SJCRH30 (cell line): ENCODE measurements at regions not wholly inside any gene's neighbourhood (a gene's known extent, or its start where the extent isn't known, plus 50 kb on each side); places are given as distances from the start of the nearest gene placed in this dataset.
A peak's percentile ranks its signal among the peaks of the same experiment; 100 is the strongest.
"Not testable (repeated sequence)": the region's sequence is repeated elsewhere in the genome, so short reads cannot be mapped to it uniquely, and the experiment has no call there.

ENCODE experiments used
- DNase-seq, 2 experiments: peaks; one replicate each; pipeline ENCODE4 v3.0.0-alpha.2; 2015 to 2020
- H3K27ac ChIP-seq: fragments of 250-450 bp; sonication (Bioruptor Pico); 2 replicates; pipeline ENCODE4 v1.5.1; 2020; ENCODE audit warnings: mild to moderate bottlenecking, moderate library complexity
- H3K27me3 ChIP-seq: fragments of 250-450 bp; sonication (Bioruptor Pico); 2 replicates; pipeline ENCODE4 v1.5.1; 2020; ENCODE audit warnings: mild to moderate bottlenecking, moderate library complexity
- H3K36me3 ChIP-seq: fragments of 250-450 bp; sonication (Bioruptor Pico); 2 replicates; pipeline ENCODE4 v1.5.1; 2020; ENCODE audit warnings: mild to moderate bottlenecking, moderate library complexity
- H3K4me1 ChIP-seq: fragments of 250-450 bp; sonication (Bioruptor Pico); 2 replicates; pipeline ENCODE4 v1.5.1; 2020; ENCODE audit warnings: mild to moderate bottlenecking, moderate library complexity
- H3K4me3 ChIP-seq: fragments of 250-450 bp; sonication (Bioruptor Pico); 2 replicates; pipeline ENCODE4 v1.5.1; 2020; ENCODE audit warnings: mild to moderate bottlenecking, moderate library complexity
- H3K9me3 ChIP-seq: fragments of 250-450 bp; sonication (Bioruptor Pico); replicated peaks from 2 replicates; pipeline ENCODE4 v1.5.1; 2020; ENCODE audit warnings: mild to moderate bottlenecking, moderate library complexity

DNA sequence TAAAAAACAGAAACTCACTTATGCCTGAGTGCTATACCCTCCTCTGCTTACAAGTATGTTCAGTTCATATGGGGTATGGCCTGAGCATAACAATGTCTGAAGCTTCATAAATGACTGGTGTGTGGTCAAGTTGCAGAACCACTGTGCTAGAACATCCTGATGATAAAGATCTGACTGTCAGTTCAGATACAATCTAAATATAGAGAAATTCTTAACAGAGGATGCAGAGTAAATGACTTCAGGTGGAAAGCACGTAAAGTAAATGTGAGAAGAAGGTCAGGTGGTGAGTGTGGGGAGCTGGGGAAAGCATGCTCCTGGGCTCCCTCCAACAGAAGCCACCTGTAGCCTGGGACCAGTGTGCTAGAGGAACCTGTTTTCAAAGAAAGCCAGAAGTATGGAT is 926.2 kb downstream of the TSN start:
- Histone ChIP-seq H3K27ac (no peak overlapping the region), H3K4me1 (no peaks in the 10 kb centered on the region), H3K9me3 (no peaks in the 10 kb centered on the region), H3K36me3 (no peaks in the 10 kb centered on the region), H3K4me3 (no peak overlapping the region), H3K27me3 (no peaks in the 10 kb centered on the region)
- no peak for DNase-seq

DNA sequence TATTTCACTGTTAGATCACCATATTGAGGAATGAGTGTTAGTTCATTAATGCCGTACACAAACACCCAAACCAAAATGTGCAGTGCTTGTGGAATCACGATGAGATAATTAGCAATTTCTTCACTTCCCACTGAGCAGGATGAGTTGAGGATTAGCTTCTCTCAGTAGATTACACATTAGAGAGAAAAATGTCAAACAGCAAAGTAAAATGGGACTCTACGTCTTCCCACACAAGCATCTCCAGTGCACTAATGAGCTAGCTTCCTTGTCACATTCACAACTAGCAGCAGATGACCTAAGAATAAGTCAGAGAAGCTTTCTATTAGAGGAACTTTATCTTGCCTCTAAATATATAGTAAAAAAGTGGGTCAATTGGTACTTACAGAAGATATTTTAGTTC is 926.9 kb downstream of the TSN start:
- Histone ChIP-seq H3K4me1 (no peaks in the 10 kb centered on the region), H3K27ac (no peak overlapping the region), H3K27me3 (no peaks in the 10 kb centered on the region), H3K4me3 (no peak overlapping the region), H3K9me3 (no peaks in the 10 kb centered on the region), H3K36me3 (no peaks in the 10 kb centered on the region)
- DNase-seq, result no peak

DNA sequence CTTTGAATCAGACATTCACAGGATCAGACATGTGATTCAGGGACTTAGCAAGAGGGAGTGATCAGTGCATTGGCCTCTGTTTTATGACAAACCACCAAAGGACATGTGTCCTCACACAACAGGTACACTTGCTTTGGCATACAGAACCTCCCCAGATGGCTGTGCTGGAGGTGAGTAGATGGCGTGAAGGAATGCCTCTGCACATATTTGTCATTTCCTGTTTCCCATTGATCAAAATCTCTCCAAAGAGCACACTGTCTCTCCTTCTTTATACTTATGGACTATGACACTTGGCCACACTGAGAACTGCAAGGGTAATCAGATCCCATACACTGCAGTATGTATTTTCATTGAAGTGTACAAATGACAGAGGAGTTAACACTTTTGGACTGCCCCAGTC is 927.6 kb downstream of the TSN start:
- Histone ChIP-seq H3K27me3 (no peaks in the 10 kb centered on the region), H3K4me1 (no peaks in the 10 kb centered on the region)
- DNase-seq, result no peak

DNA sequence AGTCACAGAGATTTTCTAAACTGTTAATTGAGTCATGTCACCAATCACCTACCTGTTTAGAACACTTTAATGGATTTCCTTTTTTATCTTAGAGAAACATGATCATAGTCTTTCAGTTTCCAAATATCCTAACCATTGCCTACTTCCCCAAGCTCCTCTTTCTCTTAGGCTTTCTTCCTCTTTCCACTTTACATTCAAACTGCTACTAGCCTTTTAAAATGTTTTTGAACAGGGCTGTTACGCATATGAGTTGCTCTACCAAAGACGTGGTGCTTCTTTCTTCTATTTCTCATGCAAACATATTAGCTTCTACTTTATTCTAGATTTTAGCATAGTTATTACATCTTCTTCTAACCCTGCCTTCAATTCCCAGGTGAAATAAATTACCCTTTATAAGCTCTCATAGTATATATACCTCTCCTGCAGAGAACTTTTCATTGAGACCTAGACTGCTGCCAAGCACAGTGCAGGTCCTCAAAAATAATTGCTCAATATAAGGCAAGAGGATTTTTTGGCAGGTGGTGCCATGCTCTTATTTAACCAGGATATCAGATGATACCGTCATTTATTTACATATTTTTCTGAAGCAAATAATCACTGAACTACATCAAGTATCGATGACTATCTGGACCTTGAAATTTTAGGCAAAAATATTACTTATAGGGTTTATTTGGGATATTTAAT is 937.1 kb downstream of the TSN start:
- DNase-seq, result no peak

More for the DNA sequence above, 927.6 kb downstream of the TSN start:
- Histone ChIP-seq H3K27ac (no peak overlapping the region), H3K9me3 (no peaks in the 10 kb centered on the region), H3K36me3 (no peaks in the 10 kb centered on the region), H3K4me3 (no peak overlapping the region)

DNA sequence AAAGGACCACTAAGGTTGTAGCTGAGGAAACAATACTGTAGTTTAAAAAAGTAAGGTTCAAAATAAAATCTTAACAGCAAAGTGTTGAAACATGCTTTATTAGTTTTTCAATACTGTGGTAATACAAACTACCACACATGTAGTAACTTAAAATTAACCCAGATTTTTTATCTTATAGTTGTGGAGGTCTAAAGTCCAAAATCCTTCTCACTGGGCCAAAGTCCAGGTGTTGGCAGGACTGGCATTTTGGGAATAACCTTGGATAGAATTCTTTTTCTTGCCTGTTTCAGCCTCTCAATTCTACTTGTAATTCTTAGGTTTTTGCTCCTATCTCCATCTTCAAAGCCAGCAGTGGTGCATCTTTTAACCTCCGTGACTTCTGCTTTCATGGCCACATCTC is 942.0 kb downstream of the TSN start:
- Histone ChIP-seq H3K27me3 (no peaks in the 10 kb centered on the region), H3K9me3 (no peaks in the 10 kb centered on the region), H3K27ac (no peak overlapping the region), H3K4me3 (no peak overlapping the region), H3K36me3 (no peaks in the 10 kb centered on the region), H3K4me1 (no peaks in the 10 kb centered on the region)
- no peak for DNase-seq

More for the DNA sequence above, 937.1 kb downstream of the TSN start:
- no peaks in the 10 kb centered on the region for H3K9me3 ChIP-seq
- no peak overlapping the region for H3K4me3 ChIP-seq
- no peak overlapping the region for H3K27ac ChIP-seq
- no peaks in the 10 kb centered on the region for H3K36me3 ChIP-seq
- no peaks in the 10 kb centered on the region for H3K4me1 ChIP-seq
- no peaks in the 10 kb centered on the region for H3K27me3 ChIP-seq

DNA sequence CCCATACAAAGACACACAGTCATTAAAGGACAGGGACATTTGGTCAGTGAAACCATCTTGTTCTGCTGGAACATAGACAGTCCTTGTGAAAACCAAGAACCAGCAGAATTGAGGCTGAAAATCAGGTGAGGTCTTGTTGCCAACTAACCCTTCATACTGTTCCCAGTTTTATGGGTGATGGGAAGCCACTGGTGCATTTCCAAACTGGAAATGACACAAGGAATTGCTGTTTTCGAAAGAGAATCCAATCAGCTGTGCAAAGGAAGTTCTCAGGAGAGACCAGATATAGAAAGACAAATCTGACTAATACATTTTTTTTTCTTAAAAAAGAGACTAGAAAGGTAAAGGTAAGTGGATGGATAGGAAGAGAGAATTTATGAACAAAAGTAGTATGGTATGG is 948.2 kb downstream of the TSN start:
- H3K4me3 ChIP-seq, result no peak overlapping the region
- H3K4me1 ChIP-seq, result no peaks in the 10 kb centered on the region
- no peaks in the 10 kb centered on the region for H3K27me3 ChIP-seq
- no peak overlapping the region for H3K27ac ChIP-seq
- no peaks in the 10 kb centered on the region for H3K36me3 ChIP-seq
- H3K9me3 ChIP-seq, result no peaks in the 10 kb centered on the region
- no peak for DNase-seq

DNA sequence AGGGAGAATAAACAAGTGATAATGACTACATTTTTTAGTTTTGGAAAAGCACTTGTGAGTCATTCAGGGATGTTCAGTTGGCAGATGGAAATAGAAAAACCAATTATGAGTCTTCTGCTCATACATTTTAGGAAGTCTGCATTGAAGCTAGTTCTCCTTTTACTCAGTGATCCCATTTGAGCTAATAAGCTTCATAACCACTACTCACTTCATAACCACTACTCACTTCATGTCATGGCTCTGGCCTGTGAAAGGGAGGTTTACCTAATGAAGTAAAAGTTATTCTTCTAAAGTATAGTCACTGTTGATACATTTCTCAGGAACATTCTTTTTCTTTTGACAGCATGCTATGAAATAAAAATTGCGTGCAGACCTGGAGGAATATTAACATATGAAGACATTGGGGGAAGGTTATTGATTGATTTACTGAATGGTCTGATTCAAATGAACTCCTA is 948.7 kb downstream of the TSN start:
- H3K27me3 ChIP-seq, result no peaks in the 10 kb centered on the region
- H3K27ac ChIP-seq, result no peak overlapping the region
- no peak for DNase-seq
- H3K4me1 ChIP-seq, result no peaks in the 10 kb centered on the region
- H3K9me3 ChIP-seq, result no peaks in the 10 kb centered on the region
- H3K4me3 ChIP-seq, result no peak overlapping the region
- H3K36me3 ChIP-seq, result no peaks in the 10 kb centered on the region

DNA sequence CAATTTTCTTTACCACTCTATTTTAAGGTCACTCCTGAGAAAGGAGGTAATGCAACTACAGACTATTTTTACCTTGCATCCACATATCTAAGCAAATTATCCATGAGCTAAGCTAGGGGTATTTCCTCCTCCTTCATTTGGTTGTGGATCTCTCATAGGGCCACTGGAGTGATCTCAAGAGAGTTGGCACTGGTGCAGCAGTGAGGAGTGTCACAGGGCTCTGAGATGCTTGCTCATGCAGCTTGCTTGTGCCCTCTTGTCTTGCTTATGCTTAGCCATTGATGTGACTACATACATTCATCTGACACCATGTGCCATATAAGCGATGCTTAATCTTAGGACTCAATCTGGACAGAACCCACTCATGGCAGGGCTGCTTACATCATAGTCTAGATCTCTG is 950.3 kb downstream of the TSN start:
- no peak overlapping the region for H3K27ac ChIP-seq
- no peaks in the 10 kb centered on the region for H3K36me3 ChIP-seq
- H3K27me3 ChIP-seq, result no peaks in the 10 kb centered on the region
- H3K4me3 ChIP-seq, result no peak overlapping the region
- no peak for DNase-seq
- H3K4me1 ChIP-seq, result no peaks in the 10 kb centered on the region
- no peaks in the 10 kb centered on the region for H3K9me3 ChIP-seq

DNA sequence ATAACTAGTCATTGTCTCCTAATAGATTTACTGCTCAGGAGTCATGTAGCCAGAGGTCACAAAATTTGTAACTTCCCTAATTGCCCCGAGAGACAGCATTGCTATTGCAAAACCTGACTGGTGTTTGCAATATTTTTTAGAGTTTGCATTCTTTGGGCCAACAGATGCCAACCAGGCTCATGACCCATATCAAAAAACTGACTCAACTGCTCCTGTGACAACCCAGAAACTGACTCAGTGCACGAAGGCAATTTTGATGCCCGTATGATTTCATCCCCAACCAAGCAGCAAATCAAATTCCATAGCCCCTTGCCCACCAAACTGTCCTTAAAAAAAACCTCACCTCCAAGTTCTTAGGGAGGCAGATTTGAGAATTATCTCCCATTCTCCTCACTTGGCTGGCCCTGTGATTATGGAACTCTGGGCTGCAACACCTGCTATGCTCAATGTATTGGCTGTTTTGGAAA is 951.3 kb downstream of the TSN start:
- H3K9me3 ChIP-seq, result no peaks in the 10 kb centered on the region
- H3K4me1 ChIP-seq, result no peaks in the 10 kb centered on the region
- H3K4me3 ChIP-seq, result no peak overlapping the region
- no peak for DNase-seq
- no peak overlapping the region for H3K27ac ChIP-seq
- H3K27me3 ChIP-seq, result no peaks in the 10 kb centered on the region
- H3K36me3 ChIP-seq, result no peaks in the 10 kb centered on the region

DNA sequence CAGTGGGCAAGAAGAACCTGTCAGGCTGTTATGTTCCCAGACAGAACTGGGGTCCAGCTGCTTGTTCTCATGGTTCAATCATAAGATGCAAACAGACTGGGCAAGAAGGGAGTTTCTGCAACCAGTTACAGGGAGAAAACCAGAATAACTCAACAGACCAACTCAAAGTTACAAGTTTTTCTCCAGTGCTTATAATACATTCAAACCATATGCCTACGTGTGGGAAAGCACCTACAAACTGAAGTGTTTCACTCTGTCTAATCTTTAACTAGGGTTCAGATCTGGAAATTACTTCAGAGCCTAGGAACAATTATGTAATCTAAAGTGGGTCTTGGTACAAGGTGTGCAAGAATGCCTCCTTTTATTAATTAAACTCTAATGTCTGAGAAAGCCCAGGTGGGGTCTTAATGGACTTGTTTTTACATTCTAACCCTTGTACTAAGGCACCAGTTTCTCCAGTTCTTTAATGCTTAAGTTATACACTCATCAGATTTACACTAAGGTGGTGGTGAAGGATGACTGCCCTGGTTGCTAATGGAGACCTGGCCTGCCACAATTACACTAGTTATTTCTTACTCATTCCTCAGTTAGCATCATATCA is 951.9 kb downstream of the TSN start:
- H3K36me3 ChIP-seq, result no peaks in the 10 kb centered on the region
- H3K27me3 ChIP-seq, result no peaks in the 10 kb centered on the region
- DNase-seq, result no peak
- no peak overlapping the region for H3K27ac ChIP-seq
- H3K4me3 ChIP-seq, result no peak overlapping the region
- no peaks in the 10 kb centered on the region for H3K4me1 ChIP-seq
- no peaks in the 10 kb centered on the region for H3K9me3 ChIP-seq

DNA sequence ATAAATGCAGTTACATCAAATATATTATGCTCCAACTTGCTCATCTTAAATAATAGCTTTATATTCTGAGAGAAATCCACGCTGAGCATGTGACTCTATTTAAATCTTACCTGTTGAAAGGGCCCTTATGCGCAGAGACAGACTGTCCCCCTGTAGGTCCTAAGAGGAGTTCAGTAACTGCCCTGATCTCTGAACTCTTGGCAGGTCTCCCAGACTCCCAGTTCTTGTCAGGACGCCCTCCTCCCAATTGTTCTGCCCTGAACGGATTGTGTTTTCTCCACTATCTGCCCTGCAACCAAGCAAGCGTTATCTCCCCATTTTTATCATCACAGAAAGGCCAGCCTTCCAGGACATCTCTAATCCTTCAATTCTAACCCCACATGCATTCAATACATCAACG is 954.6 kb downstream of the TSN start:
- Histone ChIP-seq H3K36me3 (no peaks in the 10 kb centered on the region), H3K27me3 (no peaks in the 10 kb centered on the region), H3K9me3 (no peaks in the 10 kb centered on the region), H3K4me3 (no peak overlapping the region), H3K27ac (no peak overlapping the region), H3K4me1 (no peaks in the 10 kb centered on the region)
- DNase-seq, result no peak

DNA sequence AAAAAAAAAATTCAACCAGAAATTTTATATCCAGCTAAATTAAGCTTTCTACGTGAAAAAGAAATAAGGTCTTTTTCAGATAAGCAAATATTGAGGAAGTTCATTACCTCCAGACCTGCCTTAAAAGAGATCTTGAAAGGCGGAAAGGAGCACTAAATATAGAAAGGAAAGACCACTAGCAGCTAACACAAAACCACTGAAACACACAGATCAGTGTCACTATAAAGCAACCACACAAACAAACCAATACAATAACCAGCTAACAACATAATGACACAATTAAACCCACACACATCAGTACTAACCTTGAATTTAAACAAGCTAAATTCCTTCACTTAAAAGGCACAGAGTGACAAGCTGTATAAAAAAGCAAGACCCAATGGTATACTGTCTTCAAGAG is 958.3 kb downstream of the TSN start:
- DNase-seq, result no peak
- H3K9me3 ChIP-seq, result no peaks in the 10 kb centered on the region
- H3K4me1 ChIP-seq, result no peaks in the 10 kb centered on the region
- no peak overlapping the region for H3K4me3 ChIP-seq
- H3K36me3 ChIP-seq, result no peaks in the 10 kb centered on the region
- H3K27ac ChIP-seq, result no peak overlapping the region
- no peaks in the 10 kb centered on the region for H3K27me3 ChIP-seq

DNA sequence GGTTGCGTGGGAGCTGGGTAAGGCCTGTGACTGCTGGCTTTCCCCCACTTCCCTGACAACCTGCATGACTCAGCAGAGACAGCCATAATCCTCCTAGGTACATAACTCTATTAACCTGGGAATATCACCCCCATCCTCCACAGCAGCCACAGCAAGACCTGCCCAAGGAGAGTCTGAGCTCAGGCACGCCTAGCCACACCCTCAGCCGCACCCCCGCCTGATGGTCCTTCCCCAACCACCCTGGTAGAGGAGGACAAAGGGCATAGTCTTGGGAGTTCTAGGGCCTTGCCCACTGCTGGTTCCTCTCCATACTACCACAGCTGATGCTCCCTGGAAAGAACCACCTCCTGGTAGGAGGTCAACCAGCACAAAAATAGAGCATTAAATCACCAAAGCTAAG is 965.4 kb downstream of the TSN start:
- H3K36me3 ChIP-seq, H3K4me1 ChIP-seq, H3K9me3 ChIP-seq, H3K4me3 ChIP-seq, H3K27ac ChIP-seq, H3K27me3 ChIP-seq, DNase-seq: not testable (repeated sequence)

DNA sequence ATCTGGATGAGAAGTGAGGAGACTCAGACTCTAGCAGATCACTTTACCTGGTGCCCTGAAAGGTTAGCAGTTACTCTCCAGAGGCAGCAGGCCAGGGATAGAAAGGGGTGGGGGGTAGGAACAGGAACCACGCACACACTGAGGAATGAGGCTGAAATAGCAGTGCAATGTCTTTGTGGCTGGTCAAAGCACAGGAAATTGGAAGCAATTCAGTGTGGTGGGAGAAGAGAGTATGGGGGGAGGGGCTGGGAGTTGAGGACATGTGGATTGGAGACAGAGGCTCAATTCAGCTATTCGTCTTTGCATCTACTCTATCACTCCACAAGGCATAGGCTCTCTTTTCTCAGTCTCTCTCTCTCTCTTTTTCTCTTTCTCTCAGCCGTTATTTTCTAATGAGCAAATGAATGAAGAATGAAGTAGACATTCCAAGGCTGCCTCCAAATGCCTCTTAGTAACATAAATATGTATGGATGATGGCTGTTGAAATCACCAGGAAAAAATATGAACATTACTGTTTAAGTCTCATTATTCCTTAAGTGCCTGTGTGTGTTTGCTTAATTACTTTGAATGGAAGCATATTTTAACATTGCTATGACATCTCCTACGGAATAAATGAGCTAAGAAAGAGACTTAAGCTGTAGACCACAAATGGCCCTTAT is 979.4 kb downstream of the TSN start:
- Histone ChIP-seq H3K4me3 (no peak overlapping the region), H3K27me3 (no peaks in the 10 kb centered on the region), H3K4me1 (no peaks in the 10 kb centered on the region), H3K27ac (no peak overlapping the region), H3K36me3 (no peaks in the 10 kb centered on the region), H3K9me3 (no peaks in the 10 kb centered on the region)
- DNase-seq, result no peak

DNA sequence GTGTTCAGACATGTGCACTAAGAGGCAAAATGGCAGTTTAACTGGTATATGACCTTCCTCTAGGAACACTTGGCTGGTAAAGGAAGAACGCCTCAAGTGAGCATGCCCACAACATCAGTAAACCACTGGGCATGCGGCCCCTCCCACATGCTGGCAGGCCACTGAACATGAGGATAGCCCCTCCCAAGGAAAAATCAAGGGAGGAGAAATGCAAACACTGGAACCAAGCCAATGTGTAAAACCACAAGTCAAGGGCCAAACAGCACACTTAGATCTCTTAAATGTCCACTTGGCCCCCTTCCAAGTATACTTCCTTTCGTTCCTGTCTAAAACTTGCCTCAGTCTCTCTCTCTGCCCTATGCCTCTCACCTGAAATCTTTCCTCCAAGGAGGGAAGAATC is 980.8 kb downstream of the TSN start:
- Histone ChIP-seq H3K27me3 (no peaks in the 10 kb centered on the region), H3K9me3 (no peaks in the 10 kb centered on the region), H3K4me1 (no peaks in the 10 kb centered on the region), H3K36me3 (no peaks in the 10 kb centered on the region), H3K27ac (no peak overlapping the region), H3K4me3 (no peak overlapping the region)
- peak; percentile 5 to 9 for DNase-seq
